Glomerular visceral epithelial cell (primary cell): ENCODE measurements at regions not wholly inside any gene's neighbourhood (a gene's known extent, or its start where the extent isn't known, plus 50 kb on each side); places are given as distances from the start of the nearest gene placed in this dataset.

Experiments
- DNase-seq: peaks from one replicate; pipeline ENCODE4 v3.0.0-alpha.2; 2016; ENCODE audit errors: extremely low spot score

DNA sequence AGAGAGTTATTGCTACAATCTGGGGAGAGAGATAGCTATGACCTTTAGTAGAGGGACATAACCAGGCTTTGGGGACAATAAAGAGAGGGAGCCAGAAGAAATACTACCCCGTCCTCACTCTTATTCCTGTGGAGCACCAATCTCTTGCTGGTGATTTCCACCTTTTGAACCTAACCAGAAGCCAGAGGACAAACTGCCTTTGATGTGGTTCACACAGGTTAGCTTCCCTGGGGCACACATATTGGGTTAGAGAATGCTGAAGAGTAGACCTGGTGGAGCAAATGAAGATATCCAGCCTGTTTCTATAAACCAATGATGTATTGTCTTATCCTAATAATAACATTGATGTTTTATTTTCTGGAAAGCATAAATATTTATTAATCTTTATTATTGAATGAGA lies 399.3 kb downstream of the HTR7 start:
- no peak for DNase-seq

- DNase-seq, result no peak
These were observed 396.2 kb downstream of the HTR7 start for GRCh38 chr10:90461437-90462155.

GRCh38 chr10:90462749-90463470 lies 394.9 kb downstream of the HTR7 start:
- DNase-seq, result no peak

DNA sequence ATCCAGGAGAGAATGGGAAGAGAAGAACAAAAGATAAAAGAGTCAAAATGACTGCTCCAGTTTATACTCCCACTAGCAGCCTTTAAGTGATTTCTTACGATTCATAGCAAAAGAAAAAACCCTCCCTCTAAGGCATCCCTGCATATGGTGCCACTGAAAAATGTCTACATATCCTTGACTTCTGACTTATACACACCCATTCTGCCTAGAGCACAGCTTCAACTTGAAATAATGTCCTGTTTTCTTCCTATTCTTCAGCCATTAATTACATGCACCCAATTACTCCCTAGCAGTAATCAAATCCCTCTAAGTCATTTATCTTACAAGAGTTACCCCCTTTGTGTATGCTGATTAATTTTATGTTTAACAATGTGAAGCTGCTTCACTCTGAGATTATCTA lies 393.5 kb downstream of the HTR7 start:
- DNase-seq, result no peak

DNA sequence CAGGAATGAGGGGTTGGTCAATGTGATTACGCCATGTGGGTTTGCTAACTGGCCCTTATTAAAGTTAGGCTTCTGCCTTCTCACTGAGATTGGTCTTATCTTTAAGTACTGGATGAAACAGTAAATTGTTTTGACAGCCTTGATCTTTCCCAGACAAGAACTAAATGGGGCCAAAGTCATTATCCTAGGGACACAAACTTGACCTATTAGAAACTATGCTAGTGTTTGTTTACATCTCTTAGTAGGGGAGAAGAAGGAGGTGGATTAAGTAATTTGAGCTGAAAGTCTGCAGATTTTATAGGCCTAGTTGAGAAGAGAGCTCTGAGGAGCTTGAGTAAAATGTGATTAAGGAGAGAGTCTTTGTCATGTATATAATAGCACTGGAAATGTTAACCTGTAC lies 386.9 kb downstream of the HTR7 start:
- no peak for DNase-seq

DNA sequence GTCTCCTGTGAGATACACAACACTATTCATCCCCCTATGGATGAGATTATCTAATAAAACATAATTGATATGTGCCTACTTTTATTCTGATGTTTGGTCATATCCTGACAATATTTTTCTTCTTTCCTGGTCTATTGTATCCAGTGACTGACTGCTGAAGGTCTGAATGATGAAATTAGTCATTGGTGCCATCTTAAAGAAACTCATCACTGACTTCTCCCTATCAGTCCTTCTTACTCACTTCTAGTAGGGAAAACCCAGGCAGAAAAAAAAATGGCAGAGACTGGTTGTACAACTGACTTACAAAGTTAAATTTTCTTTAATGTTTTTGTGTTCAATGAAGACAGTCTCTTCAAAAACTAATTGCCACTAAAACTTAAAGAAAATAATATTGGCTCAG lies 377.4 kb downstream of the HTR7 start:
- no peak for DNase-seq

DNA sequence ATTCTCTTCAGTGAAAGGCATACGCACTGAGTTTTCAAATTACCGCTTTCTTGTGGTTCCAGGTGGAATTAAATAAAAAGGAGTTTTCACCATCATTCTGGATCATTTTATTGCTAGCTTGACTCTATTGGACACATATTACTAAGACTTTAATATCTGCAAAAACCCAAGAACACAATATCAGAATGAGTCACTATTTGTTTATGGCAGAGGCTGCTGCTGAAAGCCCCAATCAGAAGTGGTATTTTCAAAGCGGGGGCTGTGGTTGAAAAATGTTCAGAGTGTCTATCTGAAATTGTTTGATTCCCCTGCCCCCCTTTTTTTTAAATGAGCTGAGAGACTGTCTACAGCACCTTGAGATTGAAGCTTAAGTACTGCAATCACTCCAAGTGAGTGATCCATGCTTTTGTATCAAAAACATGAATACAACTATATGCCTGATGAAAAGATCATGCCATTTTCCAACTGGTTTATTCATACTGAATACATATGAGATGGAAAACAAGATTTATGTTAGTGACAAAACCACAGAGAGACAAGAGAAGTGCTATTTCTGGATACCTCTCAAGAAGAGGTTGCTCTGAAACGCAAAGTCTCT lies 376.4 kb downstream of the HTR7 start:
- DNase-seq, result no peak

- no peak for DNase-seq
These were observed 373.3 kb downstream of the HTR7 start for GRCh38 chr10:90484518-90484917.

GRCh38 chr10:90494183-90494582 lies 363.7 kb downstream of the HTR7 start:
- no peak for DNase-seq

GRCh38 chr10:90504172-90504571 lies 353.7 kb downstream of the HTR7 start:
- no peak for DNase-seq

DNA sequence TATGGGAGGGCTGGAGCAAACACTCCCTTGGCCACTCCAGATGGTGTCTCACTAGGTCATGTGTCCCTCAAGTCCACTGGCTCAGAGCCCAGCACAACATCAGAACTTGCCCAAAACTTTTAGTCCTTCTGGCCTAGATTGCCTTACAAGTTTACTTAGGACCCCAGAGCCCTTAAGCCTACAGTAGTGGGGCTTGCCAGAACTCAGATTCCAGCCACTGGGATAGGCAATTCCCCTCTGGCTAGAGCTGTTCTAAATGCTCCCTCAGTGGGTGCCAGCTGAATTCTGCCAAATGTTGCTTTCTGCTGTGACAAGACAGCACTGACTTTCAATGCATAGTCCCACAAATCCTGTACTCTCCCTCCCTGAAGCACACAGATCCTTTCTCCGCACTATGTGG lies 331.1 kb downstream of the HTR7 start:
- no peak for DNase-seq

- DNase-seq, result no peak
These were observed 327.3 kb downstream of the HTR7 start for GRCh38 chr10:90530521-90530920.

- DNase-seq, result no peak
These were observed 300.5 kb downstream of the HTR7 start for GRCh38 chr10:90557385-90557784.

- no peak for DNase-seq
These were observed 297.5 kb downstream of the HTR7 start for GRCh38 chr10:90560331-90560730.

DNA sequence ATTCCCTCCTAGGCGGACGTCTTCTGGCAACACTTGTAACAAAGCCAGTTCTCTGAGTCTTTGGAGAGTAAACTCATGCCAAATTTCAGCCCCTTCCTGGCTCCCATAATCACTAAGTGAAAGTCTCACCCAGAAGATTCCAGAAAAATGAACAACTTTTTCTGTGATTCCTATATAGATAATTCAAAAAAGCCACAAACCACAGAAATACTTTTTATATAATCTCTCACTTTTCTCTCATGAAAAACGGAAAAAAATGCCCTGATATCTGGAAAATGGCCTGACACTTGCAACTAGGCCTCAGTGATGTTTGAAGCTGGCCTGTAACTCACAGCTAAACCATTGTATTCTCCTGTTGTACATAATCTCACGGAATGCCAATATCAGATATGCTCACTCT lies 296.2 kb downstream of the HTR7 start:
- no peak for DNase-seq

GRCh38 chr10:90571481-90572258 lies 286.2 kb downstream of the HTR7 start:
- no peak for DNase-seq

GRCh38 chr10:90575125-90575524 lies 282.7 kb downstream of the HTR7 start:
- no peak for DNase-seq

DNA sequence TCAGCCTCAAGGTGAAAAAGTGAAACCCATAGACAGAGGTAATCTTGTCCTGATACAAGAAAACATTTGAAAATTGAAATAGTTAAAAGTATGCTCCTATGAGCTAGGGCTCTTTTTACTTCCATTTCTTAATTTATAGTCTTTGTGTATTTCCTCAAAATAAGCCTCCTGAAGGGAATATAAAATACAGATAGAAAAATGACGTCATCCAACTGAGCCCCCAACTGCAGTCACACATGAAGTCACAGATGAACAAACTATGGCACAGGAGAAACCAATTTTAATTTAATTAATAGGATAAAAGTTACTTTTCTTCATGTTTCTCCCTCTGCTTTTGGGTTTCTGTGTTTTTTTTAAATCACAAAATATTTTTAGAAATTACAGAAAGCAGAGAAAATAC lies 280.3 kb downstream of the HTR7 start:
- no peak for DNase-seq

- peak; percentile 4 for DNase-seq
These were observed 278.1 kb downstream of the HTR7 start for GRCh38 chr10:90579602-90580242.

- no peak for DNase-seq
These were observed 274.4 kb downstream of the HTR7 start for GRCh38 chr10:90583416-90583815.

- DNase-seq, result peak; percentile 4
These were observed 270.8 kb downstream of the HTR7 start for GRCh38 chr10:90587081-90587491.

DNA sequence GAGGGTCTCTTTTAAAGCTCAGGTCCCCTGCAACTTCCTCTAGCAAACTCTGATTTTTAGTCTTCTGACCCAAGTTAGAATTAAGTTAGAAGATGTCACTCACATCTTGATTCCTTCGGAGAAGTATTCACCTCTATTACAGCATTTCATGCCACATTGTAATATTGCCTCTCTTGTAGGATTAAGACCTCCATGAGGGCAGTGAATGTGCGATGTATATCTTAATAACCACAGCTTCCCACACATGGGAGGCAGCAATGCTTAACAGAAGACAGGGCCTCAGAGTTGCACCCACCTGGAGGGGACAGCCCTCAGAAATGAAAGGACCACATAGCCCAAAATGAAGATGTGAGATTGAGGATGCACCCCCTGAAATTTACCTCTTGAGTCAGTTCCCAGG lies 270.3 kb downstream of the HTR7 start:
- no peak for DNase-seq
